Upper lobe of left lung (tissue), 6 donors: ENCODE measurements at regions not wholly inside any gene's neighbourhood (a gene's known extent, or its start where the extent isn't known, plus 50 kb on each side); places are given as distances from the start of the nearest gene placed in this dataset.
"Not testable (repeated sequence)": the region's sequence is repeated elsewhere in the genome, so short reads cannot be mapped to it uniquely, and the experiment has no call there.

Source experiments
- ATAC-seq, 2 donors: fragments of 200-7000 bp; cut with Tn5 transposase; one replicate each; pipeline ENCODE4 v1.9.1; 2022; ENCODE audit warnings: mild to moderate bottlenecking in 2 of 2, moderate library complexity in 2 of 2; ENCODE audit not compliant: low FRiP score in 2 of 2
- DNase-seq, 2 donors: peaks; one replicate each; pipeline ENCODE4 v3.0.0-alpha.2; 2019 to 2020
- H3K27ac ChIP-seq, 4 donors: fragments of 200-600 bp; sonication (generic); one replicate each; pipeline ENCODE4 v1.5.1; 2016 to 2019
- H3K27me3 ChIP-seq, 4 donors: fragments of 200-600 bp; sonication (generic); one replicate each; pipeline ENCODE4 v1.5.1; 2017 to 2019
- H3K36me3 ChIP-seq, 4 donors: fragments of 200-600 bp; sonication (generic); one replicate each; pipeline ENCODE4 v1.5.1; 2016 to 2019
- H3K4me1 ChIP-seq, 4 donors: fragments of 200-600 bp; sonication (generic); one replicate each; pipeline ENCODE4 v1.5.1; 2018 to 2019
- H3K4me3 ChIP-seq, 4 donors: fragments of 200-600 bp; sonication (generic); one replicate each; pipeline ENCODE4 v1.5.1; 2017 to 2019; ENCODE audit warnings: mild to moderate bottlenecking in 2 of 4, moderate library complexity in 1 of 4
- H3K9me3 ChIP-seq, 4 donors: fragments of 200-600 bp; sonication (generic); one replicate each; pipeline ENCODE4 v1.5.1; 2018 to 2019
- CTCF ChIP-seq, 6 experiments: fragments of 450-650 bp in 4 of 6; fragments of 200-600 bp in 2 of 6; sonication (generic) in 2 of 6; IDR thresholded peaks; one replicate each; pipeline ENCODE4 v1.5.1; 2016 to 2019; ENCODE audit warnings: antibody characterized with exemption in 6 of 6
- EP300 ChIP-seq, 4 donors: sonication (generic); formaldehyde crosslinking; IDR thresholded peaks; one replicate each; pipeline ENCODE4 v1.5.1; 2017; ENCODE audit warnings: antibody characterized with exemption in 4 of 4, control low read depth in 2 of 4
- POLR2A ChIP-seq, 4 donors: fragments of 450-650 bp; IDR thresholded peaks; one replicate each; pipeline ENCODE4 v1.5.1; 2016 to 2017; ENCODE audit warnings: antibody characterized with exemption in 4 of 4, mild to moderate bottlenecking in 2 of 4
- POLR2AphosphoS5 ChIP-seq, 2 donors: sonication (generic); formaldehyde crosslinking; IDR thresholded peaks; one replicate each; pipeline ENCODE4 v1.5.1; 2017; ENCODE audit warnings: antibody characterized with exemption in 2 of 2
- WGBS, 2 donors: methylation state at CpG; one replicate each; pipeline ENCODE4 v1.1.5; 2017 to 2018; 5-methylcytosine and 5-hydroxymethylcytosine counted together
- donor health status: DM: no; HTN: no; CAD: no; lungs with moderate emphysema.
- donor health status: DM: no; HTN: yes; CAD: no; lungs with severe emphysema.

- 85 to 87% methylated on average over 7 of the region's 7 CpGs for WGBS, 2 donors
- Histone ChIP-seq H3K4me3 (no peak overlapping the region), H3K27ac (no peak overlapping the region), H3K27me3 (no peaks in the 10 kb centered on the region), H3K9me3 (no peaks in the 10 kb centered on the region), H3K36me3 (no peaks in the 10 kb centered on the region), H3K4me1 (peaks cover 0 to 3% (median 0%) of the 10 kb centered on the region in 4 donors)
- DNase-seq (no peak), ATAC-seq (no peak)
- no peak for TF ChIP-seq CTCF (IDR thresholded peaks at IDR 0.05)
- no peak for TF ChIP-seq POLR2AphosphoS5 (IDR thresholded peaks at IDR 0.05)
- TF ChIP-seq EP300 (IDR thresholded peaks at IDR 0.05): no peak
- no peak for TF ChIP-seq POLR2A (IDR thresholded peaks at IDR 0.05)
Measured at GRCh38 chr15:88998980-88999713, 86.0 kb upstream of the MFGE8 start.

GRCh38 chr15:89001708-89002275 lies 86.5 kb upstream of the ABHD2 start:
- H3K27me3 ChIP-seq, H3K9me3 ChIP-seq, ATAC-seq, H3K4me3 ChIP-seq, DNase-seq, H3K27ac ChIP-seq, H3K4me1 ChIP-seq, H3K36me3 ChIP-seq: not testable (repeated sequence)
- WGBS, 2 donors: 74 to 88% methylated on average over 4 of the region's 4 CpGs

- Histone ChIP-seq H3K27me3 (no peaks in the 10 kb centered on the region), H3K36me3 (no peaks in the 10 kb centered on the region), H3K4me3 (no peak overlapping the region), H3K27ac (peak overlapping the region in 1 of 4 donors; percentile 3), H3K4me1 (peaks cover 0 to 3% (median 0%) of the 10 kb centered on the region in 4 donors), H3K9me3 (no peaks in the 10 kb centered on the region)
- peak in 1 of 2 donors; percentile 19 for TF ChIP-seq POLR2AphosphoS5 (IDR thresholded peaks at IDR 0.05)
- no peak for TF ChIP-seq EP300 (IDR thresholded peaks at IDR 0.05)
- no peak for TF ChIP-seq CTCF (IDR thresholded peaks at IDR 0.05)
- ATAC-seq (peak; percentile 63 to 70), DNase-seq (no peak)
- 15 to 31% methylated on average over 5 of the region's 5 CpGs for WGBS, 2 donors
Measured at GRCh38 chr15:89002281-89002761, 85.9 kb upstream of the ABHD2 start.

- ATAC-seq: peak in 1 of 2 donors; percentile 13
- Histone ChIP-seq H3K4me3 (no peak overlapping the region), H3K36me3 (no peaks in the 10 kb centered on the region), H3K27ac (peak overlapping the region in 1 of 4 donors; percentile 3), H3K9me3 (no peaks in the 10 kb centered on the region), H3K27me3 (no peaks in the 10 kb centered on the region), H3K4me1 (peaks cover 0 to 3% (median 0%) of the 10 kb centered on the region in 4 donors)
- TF ChIP-seq POLR2AphosphoS5 (IDR thresholded peaks at IDR 0.05) (no peak), EP300 (IDR thresholded peaks at IDR 0.05) (no peak), POLR2A (IDR thresholded peaks at IDR 0.05) (no peak), CTCF (IDR thresholded peaks at IDR 0.05) (no peak)
- no peak for DNase-seq
- 64 to 66% methylated on average over 5 of the region's 5 CpGs for WGBS, 2 donors
Measured at GRCh38 chr15:89002830-89003229, 85.4 kb upstream of the ABHD2 start.

GRCh38 chr15:89003865-89004725 lies 84.2 kb upstream of the ABHD2 start:
- DNase-seq (no peak), ATAC-seq (peak in 1 of 2 donors; percentile 46)
- 61 to 66% methylated on average over 11 of the region's 11 CpGs for WGBS, 2 donors
- H3K27ac ChIP-seq: no peak overlapping the region
- no peak overlapping the region for H3K4me3 ChIP-seq
- no peaks in the 10 kb centered on the region for H3K27me3 ChIP-seq
- peaks cover 0 to 3% (median 0%) of the 10 kb centered on the region in 4 donors for H3K4me1 ChIP-seq
- no peaks in the 10 kb centered on the region for H3K9me3 ChIP-seq
- H3K36me3 ChIP-seq: no peaks in the 10 kb centered on the region
- TF ChIP-seq POLR2A (IDR thresholded peaks at IDR 0.05) (no peak), EP300 (IDR thresholded peaks at IDR 0.05) (no peak), CTCF (IDR thresholded peaks at IDR 0.05) (no peak), POLR2AphosphoS5 (IDR thresholded peaks at IDR 0.05) (no peak)
